HFF-Myc (cell line): ENCODE measurements at regions not wholly inside any gene's neighbourhood (a gene's known extent, or its start where the extent isn't known, plus 50 kb on each side); places are given as distances from the start of the nearest gene placed in this dataset.
"Not testable (repeated sequence)": the region's sequence is repeated elsewhere in the genome, so short reads cannot be mapped to it uniquely, and the experiment has no call there.

Experiments
- DNase-seq: peaks from one replicate; pipeline ENCODE4 v3.0.0-alpha.2; 2011; ENCODE audit warnings: low read depth; ENCODE audit errors: extremely low read depth
- H3K4me3 ChIP-seq: replicated peaks from 2 replicates; pipeline ENCODE4 v1.5.1; 2011; ENCODE audit warnings: low read depth, mild to moderate bottlenecking, control low read depth, low read length
- TF ChIP-seq, protein P1 (sequence below): IDR thresholded peaks from 2 replicates; pipeline ENCODE4 v1.5.1; 2012; ENCODE audit warnings: mild to moderate bottlenecking, low read depth, low read length, control low read depth; ENCODE audit errors: missing control alignments

DNA sequence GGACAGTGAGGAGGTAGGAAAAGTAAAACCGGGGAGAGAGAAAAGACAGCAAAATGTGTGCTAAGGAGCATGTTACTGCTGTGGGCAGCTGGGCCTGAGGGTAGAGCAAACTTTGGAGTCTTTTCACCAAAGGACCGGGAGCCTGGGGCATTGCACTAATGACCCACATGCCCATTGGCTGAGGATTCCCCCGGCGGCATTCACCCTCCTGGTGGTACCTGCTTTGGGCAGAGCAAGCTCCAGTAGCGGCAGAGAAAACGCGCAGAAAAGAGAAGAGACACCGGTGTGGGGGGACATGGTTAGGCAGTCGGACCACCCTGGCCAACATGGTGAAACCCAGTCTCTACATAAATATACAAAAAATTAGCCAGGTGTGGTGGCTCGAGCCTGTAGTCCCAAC is 83.4 kb upstream of the ESRRB start:
- TF ChIP-seq, protein P1, sequence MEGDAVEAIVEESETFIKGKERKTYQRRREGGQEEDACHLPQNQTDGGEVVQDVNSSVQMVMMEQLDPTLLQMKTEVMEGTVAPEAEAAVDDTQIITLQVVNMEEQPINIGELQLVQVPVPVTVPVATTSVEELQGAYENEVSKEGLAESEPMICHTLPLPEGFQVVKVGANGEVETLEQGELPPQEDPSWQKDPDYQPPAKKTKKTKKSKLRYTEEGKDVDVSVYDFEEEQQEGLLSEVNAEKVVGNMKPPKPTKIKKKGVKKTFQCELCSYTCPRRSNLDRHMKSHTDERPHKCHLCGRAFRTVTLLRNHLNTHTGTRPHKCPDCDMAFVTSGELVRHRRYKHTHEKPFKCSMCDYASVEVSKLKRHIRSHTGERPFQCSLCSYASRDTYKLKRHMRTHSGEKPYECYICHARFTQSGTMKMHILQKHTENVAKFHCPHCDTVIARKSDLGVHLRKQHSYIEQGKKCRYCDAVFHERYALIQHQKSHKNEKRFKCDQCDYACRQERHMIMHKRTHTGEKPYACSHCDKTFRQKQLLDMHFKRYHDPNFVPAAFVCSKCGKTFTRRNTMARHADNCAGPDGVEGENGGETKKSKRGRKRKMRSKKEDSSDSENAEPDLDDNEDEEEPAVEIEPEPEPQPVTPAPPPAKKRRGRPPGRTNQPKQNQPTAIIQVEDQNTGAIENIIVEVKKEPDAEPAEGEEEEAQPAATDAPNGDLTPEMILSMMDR = no peak
- no peak for DNase-seq
- no peak overlapping the region for H3K4me3 ChIP-seq

GRCh38 chr14:76293221-76293620 is 82.7 kb upstream of the ESRRB start:
- no peak overlapping the region for H3K4me3 ChIP-seq
- TF ChIP-seq, protein P1 = no peak
- DNase-seq = no peak

GRCh38 chr14:76293923-76294322 is 82.0 kb upstream of the ESRRB start:
- TF ChIP-seq, protein P1 = no peak
- H3K4me3 ChIP-seq = no peak overlapping the region
- no peak for DNase-seq

DNA sequence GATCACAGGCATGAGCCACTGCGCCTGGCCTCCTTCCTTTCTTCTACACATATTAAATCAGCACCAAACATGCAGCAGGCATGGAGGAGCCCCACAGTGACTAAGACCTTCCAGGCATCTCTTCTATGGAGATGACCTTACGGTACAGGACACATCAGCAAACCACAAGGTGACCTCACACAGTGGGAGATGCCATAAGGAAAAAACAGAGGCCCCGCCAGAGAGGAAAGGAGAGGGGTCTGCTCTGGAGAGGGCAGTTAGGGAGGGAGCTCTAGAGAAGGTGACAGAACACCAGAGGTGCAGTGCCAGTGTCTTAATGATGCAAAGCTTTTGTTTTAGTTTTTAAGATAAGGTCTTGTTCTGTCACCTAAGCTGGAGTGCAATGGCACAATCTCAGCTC is 81.1 kb upstream of the ESRRB start:
- TF ChIP-seq, protein P1 = no peak
- H3K4me3 ChIP-seq = no peak overlapping the region
- DNase-seq = no peak

DNA sequence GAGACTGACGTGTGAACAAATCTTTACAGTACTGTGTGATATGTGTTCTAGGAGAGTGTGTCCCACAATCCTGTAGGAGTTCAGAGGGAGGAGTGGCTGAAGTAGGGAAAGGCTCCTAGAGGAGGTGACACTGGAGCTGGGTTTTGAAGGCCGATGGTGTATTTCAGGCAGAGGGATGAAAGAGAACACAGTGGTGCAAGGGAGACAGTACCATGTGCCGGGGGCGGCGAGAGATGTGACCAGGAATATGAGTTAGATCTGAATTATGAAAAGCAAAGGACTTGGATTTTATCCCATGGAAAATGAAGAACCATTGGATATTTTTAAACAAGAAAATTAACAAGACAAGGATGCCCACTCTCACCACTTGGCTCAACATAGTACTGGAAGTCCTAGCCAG is 77.0 kb upstream of the ESRRB start:
- H3K4me3 ChIP-seq = no peak overlapping the region
- TF ChIP-seq, protein P1 = no peak
- no peak for DNase-seq

DNA sequence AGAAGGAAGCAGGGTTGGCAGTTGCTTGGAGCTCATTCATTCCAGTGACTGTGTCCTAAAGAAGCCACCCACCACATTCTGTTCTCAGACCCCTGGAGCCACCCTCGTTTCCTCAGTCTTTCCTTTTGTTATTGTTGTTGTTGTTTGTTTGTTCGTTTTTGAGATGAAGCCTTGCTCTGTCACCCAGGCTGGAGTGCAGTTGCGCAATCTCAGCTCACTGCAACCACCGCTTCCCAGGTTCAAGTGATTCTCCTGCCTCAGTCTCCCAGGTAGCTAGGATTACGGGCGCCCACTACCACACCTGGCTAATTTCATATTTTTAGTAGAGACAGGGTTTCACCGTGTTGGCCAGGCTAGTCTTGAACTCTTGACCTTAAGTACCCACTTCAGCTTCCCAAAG is 72.7 kb upstream of the ESRRB start:
- DNase-seq = not testable (repeated sequence)

DNA sequence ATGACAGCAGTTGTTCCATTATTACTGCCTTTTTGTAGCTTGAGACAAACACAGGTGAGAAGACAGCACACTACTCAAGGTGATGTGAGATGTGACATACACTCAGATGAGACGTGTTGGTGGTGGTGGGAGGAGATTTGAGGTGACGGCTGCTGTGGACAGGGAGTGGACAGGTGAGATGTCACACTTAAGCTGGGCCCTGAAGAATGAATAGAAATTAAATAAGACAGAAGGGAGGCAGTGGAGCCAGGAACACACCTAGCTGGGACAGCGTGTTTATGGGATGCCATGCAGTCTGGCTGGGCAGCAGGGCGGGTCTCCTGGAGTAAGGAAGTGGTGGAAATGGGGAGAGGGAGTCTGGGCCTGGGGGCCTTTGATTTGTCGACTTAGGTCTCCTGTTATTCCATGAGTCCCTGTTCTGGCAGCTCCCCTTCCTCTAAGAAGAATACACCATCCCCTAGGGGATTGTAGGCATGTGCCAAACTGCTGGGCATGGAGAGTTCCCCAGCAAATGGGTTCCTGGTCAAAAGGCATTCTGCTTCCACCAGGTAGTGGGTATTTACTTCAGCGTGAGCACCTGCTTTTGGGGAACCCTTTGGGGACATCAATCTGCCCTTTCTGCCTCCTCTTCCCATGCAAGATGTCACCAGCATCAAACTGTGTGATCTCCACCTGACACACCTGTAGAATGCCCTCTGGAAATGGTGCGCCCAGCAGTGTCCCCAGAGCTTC is 71.2 kb upstream of the ESRRB start:
- TF ChIP-seq, protein P1 = no peak
- no peak overlapping the region for H3K4me3 ChIP-seq
- DNase-seq = no peak

More for the DNA sequence above, 72.7 kb upstream of the ESRRB start:
- H3K4me3 ChIP-seq = not testable (repeated sequence)
